Upper lobe of left lung (tissue), 6 donors: ENCODE measurements at regions not wholly inside any gene's neighbourhood (a gene's known extent, or its start where the extent isn't known, plus 50 kb on each side); places are given as distances from the start of the nearest gene placed in this dataset.

ENCODE experiments used
- ATAC-seq, 2 donors: fragments of 200-7000 bp; cut with Tn5 transposase; one replicate each; pipeline ENCODE4 v1.9.1; 2022; ENCODE audit warnings: mild to moderate bottlenecking in 2 of 2, moderate library complexity in 2 of 2; ENCODE audit not compliant: low FRiP score in 2 of 2
- DNase-seq, 2 donors: peaks; one replicate each; pipeline ENCODE4 v3.0.0-alpha.2; 2019 to 2020
- H3K27ac ChIP-seq, 4 donors: fragments of 200-600 bp; sonication (generic); one replicate each; pipeline ENCODE4 v1.5.1; 2016 to 2019
- H3K27me3 ChIP-seq, 4 donors: fragments of 200-600 bp; sonication (generic); one replicate each; pipeline ENCODE4 v1.5.1; 2017 to 2019
- H3K36me3 ChIP-seq, 4 donors: fragments of 200-600 bp; sonication (generic); one replicate each; pipeline ENCODE4 v1.5.1; 2016 to 2019
- H3K4me1 ChIP-seq, 4 donors: fragments of 200-600 bp; sonication (generic); one replicate each; pipeline ENCODE4 v1.5.1; 2018 to 2019
- H3K4me3 ChIP-seq, 4 donors: fragments of 200-600 bp; sonication (generic); one replicate each; pipeline ENCODE4 v1.5.1; 2017 to 2019; ENCODE audit warnings: mild to moderate bottlenecking in 2 of 4, moderate library complexity in 1 of 4
- H3K9me3 ChIP-seq, 4 donors: fragments of 200-600 bp; sonication (generic); one replicate each; pipeline ENCODE4 v1.5.1; 2018 to 2019
- EP300 ChIP-seq, 4 donors: sonication (generic); formaldehyde crosslinking; IDR thresholded peaks; one replicate each; pipeline ENCODE4 v1.5.1; 2017; ENCODE audit warnings: antibody characterized with exemption in 4 of 4, control low read depth in 2 of 4
- POLR2A ChIP-seq, 4 donors: fragments of 450-650 bp; IDR thresholded peaks; one replicate each; pipeline ENCODE4 v1.5.1; 2016 to 2017; ENCODE audit warnings: antibody characterized with exemption in 4 of 4, mild to moderate bottlenecking in 2 of 4
- POLR2AphosphoS5 ChIP-seq, 2 donors: sonication (generic); formaldehyde crosslinking; IDR thresholded peaks; one replicate each; pipeline ENCODE4 v1.5.1; 2017; ENCODE audit warnings: antibody characterized with exemption in 2 of 2
- WGBS, 2 donors: methylation state at CpG; one replicate each; pipeline ENCODE4 v1.1.5; 2017 to 2018; 5-methylcytosine and 5-hydroxymethylcytosine counted together
- TF ChIP-seq, protein P1 (sequence below), 6 experiments: fragments of 450-650 bp in 4 of 6; fragments of 200-600 bp in 2 of 6; sonication (generic) in 2 of 6; IDR thresholded peaks; one replicate each; pipeline ENCODE4 v1.5.1; 2016 to 2019; ENCODE audit warnings: antibody characterized with exemption in 6 of 6
- donor health status: DM: no; HTN: no; CAD: no; lungs with moderate emphysema.
- donor health status: DM: no; HTN: yes; CAD: no; lungs with severe emphysema.

DNA sequence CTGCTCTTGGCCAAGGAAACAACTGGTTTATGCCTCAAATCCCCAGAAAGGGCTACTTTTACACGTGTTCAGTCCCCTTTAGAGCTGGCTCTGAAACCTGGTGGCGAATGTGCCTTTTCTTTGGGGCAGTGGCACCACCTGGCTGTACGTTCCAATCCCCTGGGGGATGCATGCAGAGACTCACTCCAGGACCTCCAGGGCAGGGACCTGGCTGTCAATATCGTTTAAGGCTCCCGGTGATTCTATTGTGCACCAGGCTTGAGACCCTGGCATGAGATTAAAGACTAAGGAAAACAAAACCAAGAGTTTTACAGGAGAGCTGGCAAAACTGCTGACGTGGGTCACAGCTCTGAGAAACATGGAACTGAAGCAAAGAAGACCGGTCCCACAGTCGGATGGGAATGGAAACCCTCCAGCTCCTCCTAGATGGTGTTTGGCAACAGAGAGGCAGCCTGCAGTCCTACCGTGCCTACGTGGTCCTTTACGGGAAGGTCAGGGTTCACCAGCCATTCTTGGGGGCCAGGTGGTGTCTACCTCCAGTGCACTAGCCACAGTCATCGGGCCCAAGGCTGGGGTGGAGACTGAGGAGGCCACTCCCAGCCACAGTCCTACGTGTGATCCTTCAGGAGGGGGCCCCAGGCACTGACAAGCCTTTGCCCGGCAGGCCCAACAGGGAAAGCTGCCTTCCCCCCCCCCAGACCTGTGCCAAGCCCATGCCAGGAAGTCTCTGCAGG is 203.3 kb upstream of the CST7 start:
- TF ChIP-seq, protein P1, sequence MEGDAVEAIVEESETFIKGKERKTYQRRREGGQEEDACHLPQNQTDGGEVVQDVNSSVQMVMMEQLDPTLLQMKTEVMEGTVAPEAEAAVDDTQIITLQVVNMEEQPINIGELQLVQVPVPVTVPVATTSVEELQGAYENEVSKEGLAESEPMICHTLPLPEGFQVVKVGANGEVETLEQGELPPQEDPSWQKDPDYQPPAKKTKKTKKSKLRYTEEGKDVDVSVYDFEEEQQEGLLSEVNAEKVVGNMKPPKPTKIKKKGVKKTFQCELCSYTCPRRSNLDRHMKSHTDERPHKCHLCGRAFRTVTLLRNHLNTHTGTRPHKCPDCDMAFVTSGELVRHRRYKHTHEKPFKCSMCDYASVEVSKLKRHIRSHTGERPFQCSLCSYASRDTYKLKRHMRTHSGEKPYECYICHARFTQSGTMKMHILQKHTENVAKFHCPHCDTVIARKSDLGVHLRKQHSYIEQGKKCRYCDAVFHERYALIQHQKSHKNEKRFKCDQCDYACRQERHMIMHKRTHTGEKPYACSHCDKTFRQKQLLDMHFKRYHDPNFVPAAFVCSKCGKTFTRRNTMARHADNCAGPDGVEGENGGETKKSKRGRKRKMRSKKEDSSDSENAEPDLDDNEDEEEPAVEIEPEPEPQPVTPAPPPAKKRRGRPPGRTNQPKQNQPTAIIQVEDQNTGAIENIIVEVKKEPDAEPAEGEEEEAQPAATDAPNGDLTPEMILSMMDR (IDR thresholded peaks at IDR 0.05) = no peak
- TF ChIP-seq POLR2AphosphoS5 (IDR thresholded peaks at IDR 0.05) (no peak), EP300 (IDR thresholded peaks at IDR 0.05) (no peak), POLR2A (IDR thresholded peaks at IDR 0.05) (no peak)
- no peaks in the 10 kb centered on the region for H3K36me3 ChIP-seq
- WGBS, 2 donors = 77 to 87% methylated on average over 9 to 14 of the region's 14 CpGs
- no peak for ATAC-seq
- DNase-seq = peak in 1 of 2 donors; percentile 6
- H3K4me3 ChIP-seq = no peak overlapping the region
- H3K9me3 ChIP-seq = no peaks in the 10 kb centered on the region
- peaks cover 0 to 6% (median 0%) of the 10 kb centered on the region in 4 donors for H3K4me1 ChIP-seq
- no peaks in the 10 kb centered on the region for H3K27me3 ChIP-seq
- no peak overlapping the region for H3K27ac ChIP-seq

DNA sequence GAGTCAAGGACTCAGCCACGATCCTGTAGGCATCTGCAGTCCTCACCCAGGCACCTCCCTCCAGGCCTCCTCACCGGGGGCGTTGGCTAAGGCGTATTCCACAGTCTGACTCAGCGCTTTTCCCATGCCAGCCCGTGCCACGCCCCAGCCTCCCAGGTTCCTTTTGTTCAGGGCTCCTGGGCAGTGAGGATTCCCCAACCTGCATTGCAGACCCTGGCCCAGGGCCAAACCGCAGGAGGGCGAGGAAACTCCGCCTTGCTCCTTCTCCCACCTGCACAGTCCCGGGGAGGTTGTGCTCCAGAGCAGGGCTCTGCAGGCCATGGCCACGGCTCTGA is 202.8 kb upstream of the CST7 start:
- no peaks in the 10 kb centered on the region for H3K36me3 ChIP-seq
- DNase-seq (peak in 1 of 2 donors; percentile 56), ATAC-seq (peak; percentile 21 to 68)
- no peaks in the 10 kb centered on the region for H3K27me3 ChIP-seq
- H3K9me3 ChIP-seq = no peaks in the 10 kb centered on the region
- TF ChIP-seq, protein P1 (IDR thresholded peaks at IDR 0.05) = no peak
- TF ChIP-seq POLR2AphosphoS5 (IDR thresholded peaks at IDR 0.05) (no peak), POLR2A (IDR thresholded peaks at IDR 0.05) (no peak), EP300 (IDR thresholded peaks at IDR 0.05) (no peak)
- H3K4me1 ChIP-seq = peaks cover 0 to 6% (median 0%) of the 10 kb centered on the region in 4 donors
- whole genome bisulfite sequencing, 2 donors = 64 to 67% methylated on average over 5 to 12 of the region's 12 CpGs
- H3K4me3 ChIP-seq = no peak overlapping the region
- H3K27ac ChIP-seq = no peak overlapping the region

DNA sequence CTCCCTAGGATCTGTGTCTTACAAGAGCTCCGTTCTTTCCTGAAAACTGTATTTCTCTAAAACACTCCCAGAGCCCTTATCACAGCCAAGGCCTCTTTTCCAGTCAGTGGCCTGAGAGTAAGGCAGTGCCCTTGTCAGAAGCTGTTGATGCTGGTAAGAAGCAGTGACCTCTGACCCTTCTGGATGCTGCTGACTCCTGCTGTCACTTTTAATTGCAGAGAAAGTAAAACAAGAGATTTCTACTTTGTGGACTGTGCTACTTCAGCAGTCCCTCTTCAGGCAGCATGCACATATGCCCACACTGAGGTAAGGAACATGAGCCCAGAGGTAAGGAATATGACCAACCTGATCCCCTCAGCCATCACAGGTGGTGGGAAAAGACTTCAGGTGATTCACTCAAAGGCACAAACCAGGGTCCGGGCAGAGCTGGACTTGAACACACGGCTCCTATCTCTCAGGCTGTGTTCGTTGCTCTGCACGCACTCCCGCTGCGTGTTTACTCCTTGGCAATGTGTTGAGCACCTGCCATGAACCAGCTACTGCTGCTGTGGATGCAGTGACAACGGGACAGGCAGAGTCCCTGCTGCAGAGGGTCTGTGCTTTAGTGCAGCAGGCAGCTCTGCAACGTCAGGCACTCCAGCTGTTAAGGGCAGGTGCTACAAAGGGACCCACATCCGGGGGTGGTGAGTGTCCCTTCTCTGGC is 201.9 kb upstream of the CST7 start:
- no peak for ATAC-seq
- Histone ChIP-seq H3K4me3 (no peak overlapping the region), H3K27me3 (no peaks in the 10 kb centered on the region), H3K36me3 (no peaks in the 10 kb centered on the region), H3K9me3 (no peaks in the 10 kb centered on the region), H3K27ac (no peak overlapping the region), H3K4me1 (peaks cover 0 to 6% (median 0%) of the 10 kb centered on the region in 4 donors)
- 83 to 84% methylated on average over 10 of the region's 10 CpGs for WGBS, 2 donors
- TF ChIP-seq POLR2A (IDR thresholded peaks at IDR 0.05) = no peak
- no peak for TF ChIP-seq POLR2AphosphoS5 (IDR thresholded peaks at IDR 0.05)
- TF ChIP-seq, protein P1 (IDR thresholded peaks at IDR 0.05) = no peak
- TF ChIP-seq EP300 (IDR thresholded peaks at IDR 0.05) = no peak
- peak in 1 of 2 donors; percentile 14 for DNase-seq

DNA sequence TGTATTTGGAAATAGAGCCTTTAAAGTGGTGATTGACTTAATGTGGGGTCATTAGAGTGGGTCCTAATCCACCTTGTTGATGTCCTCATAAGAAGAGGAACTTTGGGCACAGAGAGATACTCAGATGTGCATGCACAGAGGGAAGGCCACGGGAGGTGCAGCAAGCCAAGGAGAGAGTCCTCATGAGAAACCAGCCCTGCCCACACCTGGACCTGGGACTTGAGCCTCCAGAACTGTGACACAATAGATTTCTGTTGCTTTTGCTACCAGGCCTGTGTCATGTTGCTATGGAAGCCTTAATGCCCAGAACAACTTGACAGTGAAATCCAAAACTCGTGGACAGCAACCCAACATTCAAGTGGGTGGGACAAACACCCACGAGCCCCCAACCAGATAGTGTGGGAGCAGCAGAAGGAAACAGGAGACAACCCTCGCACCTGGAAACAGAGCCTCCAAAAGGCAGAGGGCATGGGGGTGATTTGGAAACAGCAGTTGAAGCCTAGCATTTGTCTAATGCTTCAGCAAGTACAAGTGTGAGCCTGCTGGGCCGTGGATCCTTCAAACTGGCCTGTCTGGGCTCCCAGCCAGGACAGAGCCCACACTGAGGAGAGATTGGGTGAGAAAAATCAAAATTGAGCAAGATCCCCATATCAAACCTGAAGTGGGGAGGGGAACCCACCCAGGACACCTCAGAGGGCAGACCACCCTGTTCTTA is 201.0 kb upstream of the CST7 start:
- WGBS, 2 donors = 74 to 77% methylated on average over 5 of the region's 5 CpGs
- no peak overlapping the region for H3K4me3 ChIP-seq
- H3K27ac ChIP-seq = no peak overlapping the region
- no peak for TF ChIP-seq EP300 (IDR thresholded peaks at IDR 0.05)
- TF ChIP-seq POLR2AphosphoS5 (IDR thresholded peaks at IDR 0.05) = no peak
- TF ChIP-seq, protein P1 (IDR thresholded peaks at IDR 0.05) = no peak
- TF ChIP-seq POLR2A (IDR thresholded peaks at IDR 0.05) = no peak
- no peaks in the 10 kb centered on the region for H3K36me3 ChIP-seq
- peaks cover 0 to 6% (median 0%) of the 10 kb centered on the region in 4 donors for H3K4me1 ChIP-seq
- H3K9me3 ChIP-seq = no peaks in the 10 kb centered on the region
- DNase-seq (peak in 1 of 2 donors; percentile 3), ATAC-seq (no peak)
- H3K27me3 ChIP-seq = no peaks in the 10 kb centered on the region
